GM12878 (cell line): ENCODE measurements at regions not wholly inside any gene's neighbourhood (a gene's known extent, or its start where the extent isn't known, plus 50 kb on each side); places are given as distances from the start of the nearest gene placed in this dataset.

Source experiments
- ATAC-seq: fragments of 200-7000 bp; cut with Tn5 transposase; 3 replicates; pipeline ENCODE4 v1.9.1; 2020; ENCODE audit warnings: mild to moderate bottlenecking, moderate library complexity
- BruUV-seq: library from RNA; stranded (reverse); fragments of 400-500 nt; replicated peaks from 2 replicates; lab custom pipeline; 2021; lab: Mats Ljungman, UMichigan
- CTCF ChIA-PET: fragments of 300-600 bp; sonication (Branson Sonifier 250); formaldehyde crosslinking; extraction: SDS; loops from one replicate; lab custom pipeline; 2021; ENCODE audit warnings: inconsistent platforms; lab: Yijun Ruan, JAX
- POLR2A ChIA-PET: fragments of 350-600 bp; formaldehyde crosslinking; extraction: SDS; loops from one replicate; lab custom pipeline; 2021; ENCODE audit warnings: inconsistent platforms; lab: Charles Lee
- RAD21 ChIA-PET: fragments of 300-600 bp; sonication (Branson Sonifier 250); formaldehyde crosslinking; loops from one replicate; lab custom pipeline; 2023; ENCODE audit warnings: antibody characterized with exemption; ENCODE audit not compliant: unreplicated experiment; lab: Charles Lee
- SMC1A ChIA-PET: fragments of 300-600 bp; sonication (Branson Sonifier 250); formaldehyde crosslinking; loops from one replicate; lab custom pipeline; 2023; ENCODE audit not compliant: unreplicated experiment, uncharacterized antibody; lab: Charles Lee
- DNase-seq: peaks from one replicate; pipeline ENCODE4 v3.0.0-alpha.2; 2011; ENCODE audit warnings: low read depth, low spot score
- FAIRE-seq: peaks from 3 replicates; lab custom pipeline; 2011; peaks lifted over from hg19 to GRCh38; lab: Jason Lieb, UNC
- H2AFZ ChIP-seq: 2 replicates; pipeline ENCODE4 v1.6.0; 2011; ENCODE audit warnings: low read depth, low read length, control low read depth; ENCODE audit not compliant: control insufficient read depth
- H3K27ac ChIP-seq: 2 replicates; pipeline ENCODE4 v1.5.1; 2011; ENCODE audit warnings: control low read depth; ENCODE audit not compliant: control insufficient read depth, insufficient read depth
- H3K27me3 ChIP-seq, 2 experiments: replicated peaks in 1 of 2; 2 replicates each; pipeline versions ENCODE4 v1.6.0 to v1.6.1; 2011; ENCODE audit warnings: low read length in 1 of 2; ENCODE audit not compliant: control insufficient read depth in 2 of 2, insufficient read depth in 2 of 2
- H3K36me3 ChIP-seq, 2 experiments: 2 replicates each; pipeline ENCODE4 v1.5.1; 2011; ENCODE audit warnings: low read length in 1 of 2; ENCODE audit not compliant: control insufficient read depth in 2 of 2, insufficient read depth in 2 of 2
- H3K4me1 ChIP-seq: 2 replicates; pipeline ENCODE4 v1.6.1; 2011; ENCODE audit warnings: mild to moderate bottlenecking, low read length, moderate library complexity, mixed read lengths; ENCODE audit not compliant: control insufficient read depth, insufficient read depth
- H3K4me2 ChIP-seq: 2 replicates; pipeline ENCODE4 v1.6.0; 2011; ENCODE audit warnings: control low read depth; ENCODE audit not compliant: control insufficient read depth, insufficient read depth
- H3K4me3 ChIP-seq: fragments of 200-600 bp; sonication (generic); 2 replicates; pipeline ENCODE4 v1.5.1; 2016
- H3K79me2 ChIP-seq: 2 replicates; pipeline ENCODE4 v1.6.0; 2011; ENCODE audit warnings: low read length; ENCODE audit not compliant: control insufficient read depth, insufficient read depth
- H3K9ac ChIP-seq: 2 replicates; pipeline ENCODE4 v1.8.0; 2011; ENCODE audit warnings: low read length, control low read depth, mixed read lengths; ENCODE audit not compliant: control insufficient read depth, insufficient read depth
- H3K9me3 ChIP-seq: replicated peaks from 3 replicates; pipeline ENCODE4 v1.5.1; 2011; ENCODE audit warnings: mild to moderate bottlenecking, low read length; ENCODE audit not compliant: control insufficient read depth, insufficient read depth
- H4K20me1 ChIP-seq: 2 replicates; pipeline ENCODE4 v1.6.0; 2011; ENCODE audit not compliant: control insufficient read depth, insufficient read depth
- BRCA1 ChIP-seq: IDR thresholded peaks from 2 replicates; pipeline ENCODE4 v1.6.1; 2011; ENCODE audit warnings: low read depth, low read length, improper control_type of control experiment
- CBFB ChIP-seq: IDR thresholded peaks from 2 replicates; pipeline ENCODE4 v1.6.1; 2016; ENCODE audit warnings: antibody characterized with exemption, low read depth
- CREM ChIP-seq: IDR thresholded peaks from 2 replicates; pipeline ENCODE4 v1.6.1; 2014; ENCODE audit warnings: antibody characterized with exemption, low read depth
- GATAD2B ChIP-seq: fragments of 450-650 bp; conservative IDR thresholded peaks from 2 replicates; pipeline ENCODE4 v1.6.1; 2017; ENCODE audit warnings: low read depth, mild to moderate bottlenecking, moderate library complexity
- HDAC2 ChIP-seq: fragments of 200-600 bp; sonication (generic); IDR thresholded peaks from 2 replicates; pipeline ENCODE4 v1.6.1; 2017
- RAD21 ChIP-seq: IDR thresholded peaks from 2 replicates; pipeline ENCODE4 v1.6.1; 2011; ENCODE audit warnings: mild to moderate bottlenecking, low read depth, low read length, moderate library complexity; ENCODE audit not compliant: insufficient read depth
- SMC3 ChIP-seq: IDR thresholded peaks from 2 replicates; pipeline ENCODE4 v1.6.1; 2011; ENCODE audit warnings: low read length, improper control_type of control experiment, borderline replicate concordance
- WGBS: methylation state at CpG from one replicate; pipeline ENCODE4 v1.1.6; 2016; ENCODE audit warnings: low lambda C conversion rate; ENCODE audit not compliant: insufficient replicate concordance, insufficient coverage; ENCODE audit errors: missing lambda C conversion rate; 5-methylcytosine and 5-hydroxymethylcytosine counted together
- in situ Hi-C: fragments of 300-500 bp; cut with MboI; formaldehyde crosslinking; loops from 9 replicates; pipeline ENCODE4 v1.14.3; 2018; ENCODE audit warnings: mixed read lengths
- intact Hi-C: fragments of 100-400 bp; cut with micrococcal nuclease; formaldehyde crosslinking; loops from one replicate; pipeline ENCODE4 v1.14.2; 2022; ENCODE audit not compliant: unreplicated experiment
- TF ChIP-seq, protein P1 (sequence below), 3 experiments: IDR thresholded peaks in 2 of 3; conservative IDR thresholded peaks in 1 of 3; 2 replicates each; pipeline ENCODE4 v1.5.1; 2011; ENCODE audit warnings: low read depth in 3 of 3, low read length in 3 of 3, mild to moderate bottlenecking in 3 of 3, control low read depth in 2 of 3, moderate library complexity in 2 of 3, inconsistent platforms in 1 of 3, mixed read lengths in 1 of 3; ENCODE audit not compliant: control insufficient read depth in 2 of 3, insufficient read depth in 1 of 3; ENCODE audit errors: extremely low read depth in 1 of 3

DNA sequence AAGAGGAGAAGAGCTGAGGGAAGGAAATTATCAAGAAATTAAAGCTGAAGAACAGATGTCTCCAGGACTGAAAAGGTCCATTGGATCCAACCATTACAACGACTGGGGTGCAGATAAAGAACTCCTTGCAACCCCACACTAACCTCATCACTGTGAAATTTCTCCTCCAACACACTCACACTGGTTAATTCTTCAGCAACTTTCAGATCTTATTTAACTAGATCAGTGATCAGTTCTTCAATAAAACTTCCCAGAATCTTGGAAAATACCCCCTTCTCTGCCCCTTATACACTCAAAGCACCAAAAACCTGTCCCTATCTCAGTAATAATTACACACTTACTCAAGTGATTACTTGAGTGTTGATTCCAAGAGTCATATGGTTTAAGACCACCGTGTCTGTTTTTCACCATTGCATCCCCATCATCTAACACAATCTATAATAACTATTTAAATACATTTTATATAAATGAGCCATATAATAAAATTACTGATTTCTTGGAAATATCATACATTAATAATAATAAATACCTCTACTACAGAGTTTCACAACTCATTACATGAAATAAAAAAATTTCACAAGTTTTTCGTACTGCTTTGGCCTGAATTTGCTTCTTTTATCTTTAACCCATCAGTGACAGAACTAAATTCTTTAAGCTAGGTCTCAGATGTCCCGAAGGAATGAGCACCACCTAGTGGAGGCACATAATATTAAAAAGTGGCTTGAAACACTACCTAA lies 123.7 kb downstream of the MPP7 start:
- no peak overlapping the region for H3K9ac ChIP-seq
- no peaks in the 10 kb centered on the region for H3K27me3 ChIP-seq
- intact Hi-C loops (loop anchor here (2.0 to 5.0 kb wide), 5 partner anchors 204 to 807 kb away; no protein-coding TSS in a partner anchor), in situ Hi-C loops (loop anchor here (25.0 kb wide), 1 partner anchor 742 kb away; no protein-coding TSS in a partner anchor)
- H2AFZ ChIP-seq, result no peak overlapping the region
- BruUV-seq, result no TSS peak
- 20% methylated on average over 4 of the region's 4 CpGs for WGBS
- H3K79me2 ChIP-seq, result no peaks in the 10 kb centered on the region
- CTCF ChIA-PET, result interaction anchor here (0.5 to 1.7 kb wide), 19 partner anchors 8 to 810 kb away, joined by 3 to 9 read pairs (median 4); no protein-coding TSS in a partner anchor
- no peaks in the 10 kb centered on the region for H3K36me3 ChIP-seq
- FAIRE-seq (peak; percentile 78), ATAC-seq (peak; percentile 83), DNase-seq (no peak)
- TF ChIP-seq BRCA1 (no peak), HDAC2 (no peak), CBFB (no peak), CREM (no peak), SMC3 (peak; percentile 41; the same call in 1 of the 2 replicates), RAD21 (peak; percentile 75), GATAD2B (no peak)
- TF ChIP-seq, protein P1, sequence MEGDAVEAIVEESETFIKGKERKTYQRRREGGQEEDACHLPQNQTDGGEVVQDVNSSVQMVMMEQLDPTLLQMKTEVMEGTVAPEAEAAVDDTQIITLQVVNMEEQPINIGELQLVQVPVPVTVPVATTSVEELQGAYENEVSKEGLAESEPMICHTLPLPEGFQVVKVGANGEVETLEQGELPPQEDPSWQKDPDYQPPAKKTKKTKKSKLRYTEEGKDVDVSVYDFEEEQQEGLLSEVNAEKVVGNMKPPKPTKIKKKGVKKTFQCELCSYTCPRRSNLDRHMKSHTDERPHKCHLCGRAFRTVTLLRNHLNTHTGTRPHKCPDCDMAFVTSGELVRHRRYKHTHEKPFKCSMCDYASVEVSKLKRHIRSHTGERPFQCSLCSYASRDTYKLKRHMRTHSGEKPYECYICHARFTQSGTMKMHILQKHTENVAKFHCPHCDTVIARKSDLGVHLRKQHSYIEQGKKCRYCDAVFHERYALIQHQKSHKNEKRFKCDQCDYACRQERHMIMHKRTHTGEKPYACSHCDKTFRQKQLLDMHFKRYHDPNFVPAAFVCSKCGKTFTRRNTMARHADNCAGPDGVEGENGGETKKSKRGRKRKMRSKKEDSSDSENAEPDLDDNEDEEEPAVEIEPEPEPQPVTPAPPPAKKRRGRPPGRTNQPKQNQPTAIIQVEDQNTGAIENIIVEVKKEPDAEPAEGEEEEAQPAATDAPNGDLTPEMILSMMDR (IDR thresholded peaks at IDR 0.05 in 2 of 3, conservative IDR thresholded peaks at IDR 0.05 in 1 of 3; ENCODE audit: control insufficient read depth in 2 of 3, extremely low read depth in 1 of 3, insufficient read depth in 1 of 3, low read depth in 3 of 3, low read length in 3 of 3), result peak; percentile 55 to 64 (median 58)
- SMC1A ChIA-PET, result interaction anchor here (0.8 to 3.4 kb wide), 5 partner anchors 178 to 521 kb away, joined by 3 to 11 read pairs (median 3); no protein-coding TSS in a partner anchor
- H4K20me1 ChIP-seq, result no peaks in the 10 kb centered on the region
- H3K4me3 ChIP-seq, result no peak overlapping the region
- RAD21 ChIA-PET, result interaction anchor here (0.6 to 1.2 kb wide), 6 partner anchors 18 to 808 kb away, joined by 3 to 4 read pairs (median 3); no protein-coding TSS in a partner anchor
- H3K4me2 ChIP-seq, result no peak overlapping the region
- H3K4me1 ChIP-seq, result no peaks in the 10 kb centered on the region
- no peaks in the 10 kb centered on the region for H3K9me3 ChIP-seq
- H3K27ac ChIP-seq, result no peak overlapping the region
- POLR2A ChIA-PET, result no interaction called here
